ENCODE measurements at regions not wholly inside any gene's neighbourhood (a gene's known extent, or its start where the extent isn't known, plus 50 kb on each side); places are given as distances from the start of the nearest gene placed in this dataset.

GRCh38 chr2:150609831-150610582 lies 122.5 kb upstream of the RND3 start:
- TF ChIP-seq EZH2 (optimal IDR thresholded peaks at IDR 0.05; ENCODE audit: low read depth, low read length) (no peak), CTCF (IDR thresholded peaks at IDR 0.05; ENCODE audit: low read length) (no peak)
